Dermis blood vessel endothelial cell (primary cell): ENCODE measurements at regions not wholly inside any gene's neighbourhood (a gene's known extent, or its start where the extent isn't known, plus 50 kb on each side); places are given as distances from the start of the nearest gene placed in this dataset.
"Not testable (repeated sequence)": the region's sequence is repeated elsewhere in the genome, so short reads cannot be mapped to it uniquely, and the experiment has no call there.

ENCODE experiments used
- DNase-seq: peaks from one replicate; pipeline ENCODE4 v3.0.0; 2010

- no peak for DNase-seq
Observed at GRCh38 chr10:121309164-121309563, 289.1 kb downstream of the FGFR2 start.

- no peak for DNase-seq
Observed at GRCh38 chr10:121310151-121310711, 288.0 kb downstream of the FGFR2 start.

GRCh38 chr10:121311812-121312443 is 286.3 kb downstream of the FGFR2 start:
- DNase-seq = no peak

GRCh38 chr10:121312587-121312986 is 285.7 kb downstream of the FGFR2 start:
- DNase-seq = no peak

GRCh38 chr10:121313119-121313875 is 284.9 kb downstream of the FGFR2 start:
- DNase-seq = no peak

GRCh38 chr10:121316432-121316831 is 281.8 kb downstream of the FGFR2 start:
- no peak for DNase-seq

- no peak for DNase-seq
Observed at GRCh38 chr10:121317374-121317773, 280.9 kb downstream of the FGFR2 start.

GRCh38 chr10:121322046-121322445 is 276.2 kb downstream of the FGFR2 start:
- no peak for DNase-seq

- DNase-seq = no peak
Observed at GRCh38 chr10:121322776-121323175, 275.5 kb downstream of the FGFR2 start.

- no peak for DNase-seq
Observed at GRCh38 chr10:121323443-121323842, 274.8 kb downstream of the FGFR2 start.

GRCh38 chr10:121324678-121325213 is 273.5 kb downstream of the FGFR2 start:
- DNase-seq = no peak

- no peak for DNase-seq
Observed at GRCh38 chr10:121325490-121326231, 272.6 kb downstream of the FGFR2 start.

- DNase-seq = no peak
Observed at GRCh38 chr10:121326905-121327304, 271.3 kb downstream of the FGFR2 start.

GRCh38 chr10:121327727-121328126 is 270.5 kb downstream of the FGFR2 start:
- DNase-seq = no peak

- not testable (repeated sequence) for DNase-seq
Observed at GRCh38 chr10:121329631-121330030, 268.6 kb downstream of the FGFR2 start.

- DNase-seq = no peak
Observed at GRCh38 chr10:121330563-121330962, 267.7 kb downstream of the FGFR2 start.

- no peak for DNase-seq
Observed at GRCh38 chr10:121332353-121332752, 265.9 kb downstream of the FGFR2 start.

- DNase-seq = no peak
Observed at GRCh38 chr10:121332829-121333765, 265.1 kb downstream of the FGFR2 start.

GRCh38 chr10:121335386-121335925 is 262.8 kb downstream of the FGFR2 start:
- DNase-seq = no peak

- no peak for DNase-seq
Observed at GRCh38 chr10:121337427-121337826, 260.8 kb downstream of the FGFR2 start.

GRCh38 chr10:121338206-121338980 is 259.9 kb downstream of the FGFR2 start:
- no peak for DNase-seq
